ENCODE measurements at regions not wholly inside any gene's neighbourhood (a gene's known extent, or its start where the extent isn't known, plus 50 kb on each side); places are given as distances from the start of the nearest gene placed in this dataset.

GRCh38 chr16:76885776-76886537, 305.0 kb upstream of the MON1B start:
- TF ChIP-seq EZH2 (IDR thresholded peaks at IDR 0.05; ENCODE audit: insufficient read depth, poor library complexity, severe bottlenecking) (no peak), EZH2phosphoT487 (IDR thresholded peaks at IDR 0.05; ENCODE audit: insufficient read depth, low read depth) (no peak)
